OCI-LY1 (cell line): ENCODE measurements at regions not wholly inside any gene's neighbourhood (a gene's known extent, or its start where the extent isn't known, plus 50 kb on each side); places are given as distances from the start of the nearest gene placed in this dataset.

Source experiments
- CTCF ChIP-seq: fragments of 200-600 bp; sonication (generic), shearing (Covaris generic); IDR thresholded peaks from 2 replicates; pipeline ENCODE4 v1.5.1; 2017; ENCODE audit warnings: mild to moderate bottlenecking, antibody characterized with exemption, low read length, moderate library complexity, mixed read lengths
- EZH2 ChIP-seq: fragments of 200-600 bp; sonication (generic), shearing (Covaris generic); IDR thresholded peaks from 2 replicates; pipeline ENCODE4 v1.8.0; 2017; ENCODE audit warnings: borderline replicate concordance, mixed run types, mild to moderate bottlenecking, antibody characterized with exemption, low read length, moderate library complexity, mixed read lengths

- no peak for TF ChIP-seq CTCF
- no peak for TF ChIP-seq EZH2
Measured at GRCh38 chr18:78777992-78778391, 201.6 kb upstream of the SALL3 start.
